HG03571 (cell line): ENCODE measurements at regions not wholly inside any gene's neighbourhood (a gene's known extent, or its start where the extent isn't known, plus 50 kb on each side); places are given as distances from the start of the nearest gene placed in this dataset.

Experiments used
- ATAC-seq: cut with Tn5 transposase; IDR thresholded peaks from one replicate; pipeline ENCODE4 v1.9.1; 2021; ENCODE audit not compliant: unreplicated experiment

- no peak for ATAC-seq
These were observed 198.2 kb upstream of the ID4 start for GRCh38 chr6:19638931-19639330.

DNA sequence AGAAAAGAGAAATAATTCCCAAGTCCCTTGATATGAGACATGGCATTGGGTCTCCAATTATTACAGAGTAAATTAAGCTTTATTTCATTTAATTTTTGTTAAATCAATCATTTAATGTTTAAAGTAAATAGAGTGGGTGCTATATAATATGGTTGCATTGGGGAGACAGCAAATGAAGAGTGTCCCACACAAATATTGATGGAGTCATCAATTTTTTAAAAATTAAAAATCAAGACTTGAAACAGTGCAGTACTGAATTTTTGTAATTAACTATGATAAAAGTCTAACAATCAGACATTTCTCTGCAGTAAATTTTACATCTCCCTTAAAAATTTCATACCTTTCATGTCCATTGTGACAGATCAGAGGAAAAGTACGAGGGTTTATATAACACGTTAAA is 193.9 kb upstream of the ID4 start:
- no peak for ATAC-seq

GRCh38 chr6:19643713-19644112 is 193.5 kb upstream of the ID4 start:
- ATAC-seq, result no peak

GRCh38 chr6:19655744-19656143 is 181.4 kb upstream of the ID4 start:
- no peak for ATAC-seq

GRCh38 chr6:19660123-19660910 is 176.9 kb upstream of the ID4 start:
- no peak for ATAC-seq

GRCh38 chr6:19662911-19663310 is 174.3 kb upstream of the ID4 start:
- ATAC-seq, result no peak

DNA sequence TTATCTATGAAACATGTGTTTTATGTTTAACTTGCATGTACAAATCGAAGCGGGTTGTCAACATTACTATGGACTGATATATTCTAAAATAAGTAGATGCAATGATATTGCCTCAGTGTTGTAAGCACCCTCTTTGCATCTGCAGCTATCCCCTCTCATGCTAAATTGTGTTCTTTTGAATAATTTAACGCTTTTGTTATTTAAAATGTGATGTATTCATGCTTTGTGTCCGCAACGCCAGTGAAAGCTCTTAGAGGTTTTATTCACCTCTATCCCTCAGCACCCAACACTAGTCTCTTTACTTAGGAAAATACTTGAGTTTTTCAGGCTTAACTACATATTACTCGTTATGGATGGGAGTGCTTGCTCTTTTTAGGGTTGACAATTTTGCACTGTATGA is 173.7 kb upstream of the ID4 start:
- ATAC-seq, result no peak

- ATAC-seq, result no peak
These were observed 173.1 kb upstream of the ID4 start for GRCh38 chr6:19664050-19664449.

DNA sequence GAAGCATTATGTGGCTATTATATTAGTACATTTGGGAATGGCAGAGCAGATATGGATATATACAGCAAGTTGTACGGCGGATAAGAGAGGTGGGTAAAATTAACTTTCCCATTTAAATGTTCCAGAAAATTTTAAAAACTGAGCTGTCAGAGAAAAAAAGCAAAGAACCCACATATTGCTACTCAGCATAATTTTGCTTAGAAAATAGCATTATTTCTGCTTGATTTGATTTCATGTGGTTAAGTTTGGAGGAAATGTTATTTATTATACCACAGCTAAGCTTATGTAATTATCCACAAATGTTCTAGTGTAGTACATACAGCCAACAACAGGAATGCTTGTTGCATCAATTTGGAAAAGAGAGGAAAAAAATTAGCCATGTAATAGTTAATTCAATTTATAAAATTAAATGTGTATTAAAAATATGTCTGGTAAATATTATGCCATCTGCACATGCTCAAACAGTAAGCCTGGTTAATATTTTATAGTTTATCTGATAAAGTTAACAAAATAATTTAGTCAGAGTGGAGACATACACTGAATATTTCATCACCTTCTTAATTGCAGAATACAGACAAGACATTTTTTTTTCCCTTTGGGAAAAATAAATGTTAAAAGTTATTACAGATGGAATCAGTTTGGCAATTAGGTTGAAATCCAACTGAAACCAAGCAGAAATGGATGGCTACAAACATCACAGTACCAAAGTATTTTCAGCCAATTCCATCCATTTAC is 172.1 kb upstream of the ID4 start:
- ATAC-seq, result no peak

- ATAC-seq, result no peak
These were observed 171.6 kb upstream of the ID4 start for GRCh38 chr6:19665613-19665909.

- ATAC-seq, result no peak
These were observed 168.5 kb upstream of the ID4 start for GRCh38 chr6:19668710-19669109.

- no peak for ATAC-seq
These were observed 168.0 kb upstream of the ID4 start for GRCh38 chr6:19669206-19669605.

DNA sequence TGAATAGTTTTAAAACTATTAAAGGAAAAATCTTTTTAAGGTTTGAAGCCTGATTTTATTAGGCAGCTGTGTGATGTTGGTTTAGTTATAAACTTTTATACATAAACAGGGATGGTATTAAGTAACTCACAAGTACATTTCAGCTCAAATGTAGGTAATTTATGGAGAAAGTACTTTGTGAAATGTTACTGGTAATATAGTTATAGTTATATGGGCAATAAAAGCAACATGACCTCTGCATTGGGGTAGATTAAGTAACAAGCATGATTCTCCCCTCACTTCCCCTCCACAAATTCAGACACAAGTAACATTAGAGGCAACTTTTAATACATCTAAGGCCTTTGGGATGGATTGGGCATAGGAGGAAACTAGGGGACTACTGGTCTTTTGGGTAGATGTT is 154.3 kb upstream of the ID4 start:
- ATAC-seq, result no peak

GRCh38 chr6:19690325-19691075 is 146.7 kb upstream of the ID4 start:
- no peak for ATAC-seq

DNA sequence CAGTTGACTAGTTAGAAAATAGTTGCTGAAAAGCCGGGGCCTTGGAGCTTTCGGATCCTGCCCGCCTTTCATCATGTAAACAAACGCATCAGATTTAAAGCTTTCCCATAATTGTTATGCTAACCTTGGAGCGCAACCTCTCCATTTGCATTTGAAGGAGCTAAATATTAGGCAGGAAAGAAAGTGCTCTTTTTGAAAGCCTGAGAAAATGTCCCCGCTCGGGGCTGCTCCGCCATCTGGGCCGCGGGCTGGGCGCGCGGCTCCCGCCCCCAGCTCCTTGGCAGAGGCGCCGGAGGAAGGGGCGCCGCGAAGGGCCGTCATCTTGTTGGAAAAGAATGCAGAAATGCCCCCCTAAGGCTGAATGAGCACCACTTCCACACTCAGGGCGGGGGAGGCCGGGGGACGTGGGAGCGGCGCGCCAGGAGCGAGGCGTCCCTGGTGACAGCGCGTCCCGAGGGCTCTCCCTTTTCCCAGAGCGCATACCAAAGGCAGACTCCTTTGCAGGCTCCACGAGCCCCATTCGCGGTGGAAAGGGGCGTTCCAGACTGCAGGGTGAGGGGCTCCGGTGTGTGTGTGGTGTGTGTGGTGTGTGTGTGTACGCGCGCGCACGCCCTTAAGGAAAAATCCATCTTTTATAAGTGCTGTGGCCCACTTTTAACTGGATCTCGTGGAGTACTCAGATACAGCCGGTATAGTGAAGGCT is 145.6 kb upstream of the ID4 start:
- no peak for ATAC-seq

DNA sequence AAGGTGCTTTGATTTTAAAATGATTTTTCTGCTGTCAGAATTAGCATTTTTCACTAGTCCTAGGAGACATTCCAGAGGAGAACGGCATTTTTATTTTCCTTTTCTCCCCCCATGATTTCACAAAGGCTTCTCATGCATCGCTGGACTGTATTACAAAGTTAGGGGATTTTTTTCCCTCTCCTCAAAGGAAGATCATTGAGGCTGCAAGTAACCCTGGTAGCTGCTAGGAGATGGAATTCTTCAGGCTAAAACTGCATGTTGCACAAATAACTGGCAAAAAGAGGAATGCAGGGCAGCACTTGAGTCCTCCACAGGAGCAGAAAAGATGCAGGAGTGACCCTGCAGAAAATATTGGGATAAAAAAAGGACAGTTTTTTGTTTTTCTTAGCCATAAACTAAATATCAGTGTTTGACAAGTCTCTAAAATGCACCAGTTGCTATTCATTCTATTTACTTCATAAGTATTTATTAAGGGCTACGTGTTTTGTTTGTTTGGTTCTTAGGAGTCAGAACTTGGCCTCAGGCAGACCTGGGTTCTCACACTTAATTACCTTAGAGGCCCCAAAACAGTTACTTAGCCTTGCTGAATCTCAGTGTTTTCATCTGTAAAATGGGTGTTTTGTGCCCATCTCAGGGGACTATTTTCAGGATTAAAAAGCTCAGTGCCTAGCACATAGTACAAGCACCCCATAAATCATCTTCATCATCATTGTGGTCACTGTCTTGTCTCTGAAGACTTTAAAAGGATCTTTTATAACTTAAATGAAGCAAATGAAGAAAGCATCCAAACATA is 144.5 kb upstream of the ID4 start:
- ATAC-seq, result no peak

GRCh38 chr6:19694697-19695096 is 142.5 kb upstream of the ID4 start:
- ATAC-seq, result no peak

- ATAC-seq, result no peak
These were observed 139.4 kb upstream of the ID4 start for GRCh38 chr6:19697744-19698290.

DNA sequence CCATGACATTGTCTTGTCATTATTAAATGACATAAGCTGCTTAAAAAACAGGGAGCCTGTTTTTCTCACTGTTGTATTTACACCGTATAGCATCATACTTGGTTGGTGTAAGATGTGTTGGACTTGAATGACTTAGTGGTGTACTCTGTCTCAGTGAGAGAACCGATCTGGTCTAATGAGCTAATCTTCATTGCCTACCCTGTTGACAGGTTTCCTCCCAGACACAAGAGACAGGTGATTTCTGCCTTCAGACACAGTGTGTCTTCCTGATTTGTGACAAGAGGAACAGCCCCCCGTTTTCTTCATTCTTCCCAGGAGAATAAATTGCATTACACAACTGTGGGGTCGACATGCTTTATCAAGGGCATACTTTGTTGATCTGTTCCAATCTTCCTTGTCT is 137.2 kb upstream of the ID4 start:
- no peak for ATAC-seq

GRCh38 chr6:19705606-19706005 is 131.6 kb upstream of the ID4 start:
- ATAC-seq, result no peak
